ENCODE measurements at regions not wholly inside any gene's neighbourhood (a gene's known extent, or its start where the extent isn't known, plus 50 kb on each side); places are given as distances from the start of the nearest gene placed in this dataset.
"Not testable (repeated sequence)": the region's sequence is repeated elsewhere in the genome, so short reads cannot be mapped to it uniquely, and the experiment has no call there.

GRCh38 chr21:43286196-43286595, 117.4 kb downstream of the CRYAA start:
- DNase-seq: no peak

GRCh38 chr21:43284700-43285099, 115.9 kb downstream of the CRYAA start:
- DNase-seq: no peak

GRCh38 chr21:43284238-43284637, 115.4 kb downstream of the CRYAA start:
- DNase-seq: no peak

GRCh38 chr21:43283925-43284221, 115.1 kb downstream of the CRYAA start:
- DNase-seq: not testable (repeated sequence)

- no peak for DNase-seq
Measured at GRCh38 chr21:43283136-43283924, 114.5 kb downstream of the CRYAA start.

- DNase-seq: no peak
Measured at GRCh38 chr21:43282358-43283120, 113.7 kb downstream of the CRYAA start.

GRCh38 chr21:43281661-43282357, 113.0 kb downstream of the CRYAA start:
- no peak for DNase-seq

- no peak for DNase-seq
Measured at GRCh38 chr21:43280949-43281633, 112.3 kb downstream of the CRYAA start.

GRCh38 chr21:43279578-43279894, 110.7 kb downstream of the CRYAA start:
- no peak for DNase-seq

GRCh38 chr21:43278766-43279577, 110.2 kb downstream of the CRYAA start:
- no peak for DNase-seq

- DNase-seq: no peak
Measured at GRCh38 chr21:43278359-43278758, 109.6 kb downstream of the CRYAA start.

- DNase-seq: no peak
Measured at GRCh38 chr21:43277481-43278351, 108.9 kb downstream of the CRYAA start.

GRCh38 chr21:43276811-43277210, 108.0 kb downstream of the CRYAA start:
- DNase-seq: no peak

GRCh38 chr21:43275421-43276211, 106.8 kb downstream of the CRYAA start:
- DNase-seq: no peak

GRCh38 chr21:43274946-43275310, 106.1 kb downstream of the CRYAA start:
- DNase-seq: no peak

GRCh38 chr21:43274022-43274945, 105.5 kb downstream of the CRYAA start:
- DNase-seq: no peak

GRCh38 chr21:43273708-43274021, 104.9 kb downstream of the CRYAA start:
- DNase-seq: no peak

GRCh38 chr21:43273016-43273707, 104.4 kb downstream of the CRYAA start:
- no peak for DNase-seq

- DNase-seq: no peak
Measured at GRCh38 chr21:43272591-43272990, 103.8 kb downstream of the CRYAA start.
